Liver (tissue), 3 donors: ENCODE measurements at regions not wholly inside any gene's neighbourhood (a gene's known extent, or its start where the extent isn't known, plus 50 kb on each side); places are given as distances from the start of the nearest gene placed in this dataset.

Source experiments
- CTCF ChIP-seq: fragments of 150-350 bp; IDR thresholded peaks from 2 replicates; pipeline ENCODE4 v1.5.1; 2017; ENCODE audit warnings: improper control_type of control experiment, low read depth, low read length; ENCODE audit not compliant: missing input control
- EGR1 ChIP-seq, 2 donors: IDR thresholded peaks; 2 replicates each; pipeline ENCODE4 v1.6.1; 2016 to 2018; ENCODE audit warnings: antibody characterized with exemption in 2 of 2, low read depth in 2 of 2
- GABPA ChIP-seq, 2 donors: IDR thresholded peaks in 1 of 2; conservative IDR thresholded peaks in 1 of 2; 2 replicates each; pipeline ENCODE4 v1.6.1; 2016; ENCODE audit warnings: antibody characterized with exemption in 2 of 2, mild to moderate bottlenecking in 1 of 2, moderate library complexity in 1 of 2
- HNF4G ChIP-seq: IDR thresholded peaks from 2 replicates; pipeline ENCODE4 v1.6.1; 2016; ENCODE audit warnings: antibody characterized with exemption
- JUND ChIP-seq, 2 donors: IDR thresholded peaks; 2 replicates each; pipeline ENCODE4 v1.6.1; 2016; ENCODE audit warnings: antibody characterized with exemption in 2 of 2
- NR2F2 ChIP-seq: IDR thresholded peaks from 2 replicates; pipeline ENCODE4 v1.6.1; 2016; ENCODE audit warnings: antibody characterized with exemption
- RAD21 ChIP-seq, 2 donors: IDR thresholded peaks; 2 replicates each; pipeline ENCODE4 v1.6.1; 2016; ENCODE audit warnings: antibody characterized with exemption in 2 of 2, mild to moderate bottlenecking in 2 of 2
- REST ChIP-seq: IDR thresholded peaks from 2 replicates; pipeline ENCODE4 v1.6.1; 2016; ENCODE audit warnings: antibody characterized with exemption, mild to moderate bottlenecking
- SP1 ChIP-seq: IDR thresholded peaks from 2 replicates; pipeline ENCODE4 v1.6.1; 2018; ENCODE audit warnings: antibody characterized with exemption, mild to moderate bottlenecking
- TAF1 ChIP-seq: conservative IDR thresholded peaks from 2 replicates; pipeline ENCODE4 v1.6.1; 2016; ENCODE audit warnings: antibody characterized with exemption, mild to moderate bottlenecking
- YY1 ChIP-seq: IDR thresholded peaks from 2 replicates; pipeline ENCODE4 v1.6.1; 2016; ENCODE audit warnings: antibody characterized with exemption, mild to moderate bottlenecking
- TF ChIP-seq, protein P1 (sequence below): IDR thresholded peaks from 2 replicates; pipeline ENCODE4 v1.6.1; 2016; ENCODE audit warnings: antibody characterized with exemption
- donor health status: healthy.
- donor health status: healthy.

GRCh38 chr1:56097713-56098112 lies 481.6 kb downstream of the PLPP3 start:
- TF ChIP-seq JUND (IDR thresholded peaks at IDR 0.05), result no peak
- no peak for TF ChIP-seq CTCF
- no peak for TF ChIP-seq TAF1
- TF ChIP-seq, protein P1, sequence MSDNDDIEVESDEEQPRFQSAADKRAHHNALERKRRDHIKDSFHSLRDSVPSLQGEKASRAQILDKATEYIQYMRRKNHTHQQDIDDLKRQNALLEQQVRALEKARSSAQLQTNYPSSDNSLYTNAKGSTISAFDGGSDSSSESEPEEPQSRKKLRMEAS, result no peak
- no peak for TF ChIP-seq YY1
- TF ChIP-seq SP1, result no peak
- TF ChIP-seq EGR1 (IDR thresholded peaks at IDR 0.05; ENCODE audit: low read depth in 2 of 2), result no peak
- TF ChIP-seq HNF4G, result no peak
- TF ChIP-seq NR2F2, result no peak
- TF ChIP-seq GABPA (IDR thresholded peaks at IDR 0.05 in 1 of 2, conservative IDR thresholded peaks at IDR 0.05 in 1 of 2), result no peak
- TF ChIP-seq RAD21 (IDR thresholded peaks at IDR 0.05), result no peak
- no peak for TF ChIP-seq REST
